Endothelial cell of umbilical vein (primary cell): ENCODE measurements at regions not wholly inside any gene's neighbourhood (a gene's known extent, or its start where the extent isn't known, plus 50 kb on each side); places are given as distances from the start of the nearest gene placed in this dataset.

ENCODE experiments used
- BruUV-seq: library from RNA; stranded (reverse); fragments of 400-500 nt; replicated peaks from 2 replicates; lab custom pipeline; 2021; lab: Mats Ljungman, UMichigan
- CTCF ChIA-PET: fragments of 300-600, 350-600 bp; sonication (Branson Sonifier 250); formaldehyde crosslinking; loops from one replicate; lab custom pipeline; 2021; ENCODE audit warnings: antibody characterized with exemption, inconsistent platforms; lab: Charles Lee
- POLR2A ChIA-PET: fragments of 300-600, 350-600 bp; sonication (Branson Sonifier 250); formaldehyde crosslinking; loops from one replicate; lab custom pipeline; 2021; ENCODE audit warnings: antibody characterized with exemption, inconsistent platforms; lab: Charles Lee
- DNase-seq: peaks from one replicate; pipeline ENCODE4 v3.0.0-alpha.2; 2011; ENCODE audit warnings: low read depth, low spot score
- FAIRE-seq: peaks from 2 replicates; lab custom pipeline; 2011; peaks lifted over from hg19 to GRCh38; lab: Jason Lieb, UNC
- H2AFZ ChIP-seq: 2 replicates; pipeline ENCODE4 v1.6.0; 2012; ENCODE audit warnings: low read depth, low read length, control low read depth, inconsistent platforms
- H3K27ac ChIP-seq: 2 replicates; pipeline ENCODE4 v1.5.1; 2011; ENCODE audit warnings: low read depth, mild to moderate bottlenecking, control low read depth, low read length, moderate library complexity; ENCODE audit not compliant: insufficient read depth
- H3K27me3 ChIP-seq, 2 experiments: 2 replicates each; pipeline versions ENCODE4 v1.6.0 to v1.6.1; 2011; ENCODE audit warnings: low read length in 2 of 2, mixed read lengths in 1 of 2; ENCODE audit not compliant: control insufficient read depth in 2 of 2, insufficient read depth in 2 of 2
- H3K36me3 ChIP-seq, 2 experiments: 2 replicates in 1 of 2; 3 replicates in 1 of 2; pipeline ENCODE4 v1.5.1; 2011; ENCODE audit warnings: low read length in 2 of 2, mild to moderate bottlenecking in 1 of 2, moderate library complexity in 1 of 2; ENCODE audit not compliant: control insufficient read depth in 2 of 2, insufficient read depth in 2 of 2; ENCODE audit errors: extremely low read depth in 1 of 2
- H3K4me1 ChIP-seq: 3 replicates; pipeline ENCODE4 v1.5.1; 2011; ENCODE audit warnings: mild to moderate bottlenecking, low read length; ENCODE audit not compliant: control insufficient read depth, insufficient read depth; ENCODE audit errors: extremely low read depth
- H3K4me2 ChIP-seq: 2 replicates; pipeline ENCODE4 v1.6.1; 2011; ENCODE audit warnings: low read length, control low read depth, mixed read lengths; ENCODE audit not compliant: insufficient read depth
- H3K4me3 ChIP-seq, 3 experiments: fragments of 200-600 bp in 1 of 3; sonication (generic), shearing (Covaris generic) in 1 of 3; replicated peaks in 1 of 3; 2 replicates each; pipeline ENCODE4 v1.5.1; 2011 to 2016; ENCODE audit warnings: control low read depth in 3 of 3, low read length in 3 of 3, mild to moderate bottlenecking in 2 of 3, inconsistent platforms in 1 of 3, low read depth in 1 of 3, moderate library complexity in 1 of 3; ENCODE audit not compliant: insufficient read depth in 1 of 3
- H3K79me2 ChIP-seq: 2 replicates; pipeline ENCODE4 v1.6.0; 2012; ENCODE audit warnings: low read length, inconsistent platforms; ENCODE audit not compliant: control insufficient read depth, insufficient read depth
- H3K9ac ChIP-seq: replicated peaks from 2 replicates; pipeline ENCODE3; 2011; ENCODE audit warnings: low read length, control low read depth; ENCODE audit not compliant: insufficient read depth; ENCODE audit errors: extremely low read depth
- H3K9me1 ChIP-seq: replicated peaks from 3 replicates; pipeline ENCODE4 v1.6.0; 2011; ENCODE audit warnings: mild to moderate bottlenecking, low read length; ENCODE audit not compliant: control insufficient read depth, insufficient read depth; ENCODE audit errors: extremely low read depth
- H3K9me3 ChIP-seq: replicated peaks from 2 replicates; pipeline ENCODE4 v1.5.1; 2012; ENCODE audit warnings: low read length, inconsistent platforms; ENCODE audit not compliant: control insufficient read depth, insufficient read depth
- H4K20me1 ChIP-seq: replicated peaks from 2 replicates; pipeline ENCODE3; 2011; ENCODE audit warnings: mild to moderate bottlenecking, low read length; ENCODE audit not compliant: control insufficient read depth, insufficient read depth; ENCODE audit errors: extremely low read depth
- CTCF ChIP-seq, 2 donors: IDR thresholded peaks; 1 replicate in 1 of 2; 2 replicates in 1 of 2; pipeline ENCODE4 v1.5.1; 2011; ENCODE audit warnings: low read length in 2 of 2, mild to moderate bottlenecking in 2 of 2, moderate library complexity in 2 of 2, control low read depth in 1 of 2, inconsistent platforms in 1 of 2, low read depth in 1 of 2; ENCODE audit not compliant: insufficient read depth in 1 of 2; ENCODE audit errors: extremely low read depth in 1 of 2
- EZH2 ChIP-seq: IDR thresholded peaks from 2 replicates; pipeline ENCODE4 v1.6.1; 2012; ENCODE audit warnings: borderline replicate concordance, low read depth, mild to moderate bottlenecking, moderate library complexity, low read length, inconsistent platforms; ENCODE audit not compliant: severe bottlenecking
- FOS ChIP-seq: IDR thresholded peaks from 2 replicates; pipeline ENCODE4 v1.6.1; 2011; ENCODE audit warnings: mild to moderate bottlenecking, low read length, moderate library complexity, borderline replicate concordance; ENCODE audit not compliant: insufficient read depth
- GATA2 ChIP-seq: IDR thresholded peaks from 2 replicates; pipeline ENCODE4 v1.7.0; 2011; ENCODE audit warnings: low read depth, mild to moderate bottlenecking, moderate library complexity, mixed read lengths, low read length; ENCODE audit not compliant: insufficient read length, insufficient read depth
- JUN ChIP-seq: IDR thresholded peaks from 2 replicates; pipeline ENCODE4 v1.6.1; 2011; ENCODE audit warnings: borderline replicate concordance, low read depth; ENCODE audit not compliant: insufficient read length, insufficient read depth
- MAX ChIP-seq: IDR thresholded peaks from 2 replicates; pipeline ENCODE4 v1.6.1; 2011; ENCODE audit not compliant: insufficient read depth, insufficient read length
- MYC ChIP-seq: IDR thresholded peaks from one replicate; pipeline ENCODE4 v1.6.1; 2011; ENCODE audit warnings: mild to moderate bottlenecking, low read depth, low read length
- POLR2A ChIP-seq: IDR thresholded peaks from 2 replicates; pipeline ENCODE4 v1.6.1; 2012; ENCODE audit warnings: low read depth, mild to moderate bottlenecking, control low read depth, low read length
- POLR2AphosphoS5 ChIP-seq: IDR thresholded peaks from 2 replicates; pipeline ENCODE4 v1.6.1; 2012; ENCODE audit warnings: low read depth, mild to moderate bottlenecking, control low read depth, low read length, moderate library complexity; ENCODE audit not compliant: insufficient read depth
- dilution Hi-C: fragments of 300-500 bp; cut with MboI; formaldehyde crosslinking; loops from one replicate; pipeline ENCODE4 v1.15.0; 2019; ENCODE audit warnings: low sequenced_read_pairs; ENCODE audit not compliant: extremely low pct_ligation_motif_present
- intact Hi-C: fragments of 100-400 bp; cut with micrococcal nuclease; formaldehyde crosslinking; loops from one replicate; pipeline ENCODE4 v1.10.0; 2022

- H4K20me1 ChIP-seq = no peaks in the 10 kb centered on the region
- FAIRE-seq (no peak), DNase-seq (no peak)
- no peak overlapping the region for H3K4me3 ChIP-seq
- TF ChIP-seq JUN = no peak
- no peak for TF ChIP-seq POLR2A
- TF ChIP-seq EZH2 = no peak
- TF ChIP-seq FOS = no peak
- no peak for TF ChIP-seq MYC
- TF ChIP-seq POLR2AphosphoS5 = no peak
- no peak for TF ChIP-seq CTCF (IDR thresholded peaks at IDR 0.05; ENCODE audit: extremely low read depth in 1 of 2, insufficient read depth in 1 of 2, low read depth in 1 of 2, low read length in 2 of 2)
- no peak for TF ChIP-seq MAX
- TF ChIP-seq GATA2 = no peak
- H3K9ac ChIP-seq = no peak overlapping the region
- no peaks in the 10 kb centered on the region for H3K27me3 ChIP-seq
- no peak overlapping the region for H2AFZ ChIP-seq
- H3K79me2 ChIP-seq = no peaks in the 10 kb centered on the region
- dilution Hi-C loops (no loop called here), intact Hi-C loops (no loop called here)
- no peaks in the 10 kb centered on the region for H3K36me3 ChIP-seq
- no TSS peak for BruUV-seq
- H3K4me2 ChIP-seq = no peak overlapping the region
- H3K9me1 ChIP-seq = no peaks in the 10 kb centered on the region
- H3K4me1 ChIP-seq = no peaks in the 10 kb centered on the region
- H3K27ac ChIP-seq = no peak overlapping the region
- ChIA-PET POLR2A (no interaction called here), CTCF (interaction anchor here (1.5 kb wide), 1 partner anchor 9 kb away, joined by 6 read pairs; no protein-coding TSS in a partner anchor)
- H3K9me3 ChIP-seq = no peaks in the 10 kb centered on the region
Measured at GRCh38 chr18:70499218-70499691, 210.4 kb downstream of the SOCS6 start.
